GM23338 (cell line): ENCODE measurements at regions not wholly inside any gene's neighbourhood (a gene's known extent, or its start where the extent isn't known, plus 50 kb on each side); places are given as distances from the start of the nearest gene placed in this dataset.

ENCODE experiments used
- ATAC-seq: fragments of 200-7000 bp; cut with Tn5 transposase; 3 replicates; pipeline ENCODE4 v1.9.1; 2020
- DNase-seq: peaks from one replicate; pipeline ENCODE4 v3.0.0-alpha.2; 2015; ENCODE audit warnings: low spot score
- H2AFZ ChIP-seq: fragments of 200-600 bp; sonication (generic); 2 replicates; pipeline ENCODE4 v1.8.0; 2016; ENCODE audit warnings: antibody characterized with exemption, mild to moderate bottlenecking, moderate library complexity
- H3F3A ChIP-seq: fragments of 200-600 bp; sonication (generic); replicated peaks from 2 replicates; pipeline ENCODE4 v1.8.0; 2017; ENCODE audit warnings: antibody characterized with exemption, mixed run types, low read depth
- H3K27ac ChIP-seq: fragments of 200-600 bp; sonication (generic); 2 replicates; pipeline ENCODE4 v1.6.1; 2016; ENCODE audit warnings: low read depth
- H3K27me3 ChIP-seq: fragments of 200-600 bp; sonication (generic); 2 replicates; pipeline ENCODE4 v1.8.0; 2016; ENCODE audit warnings: mild to moderate bottlenecking, mixed run types, moderate library complexity; ENCODE audit not compliant: insufficient read depth
- H3K36me3 ChIP-seq: fragments of 200-600 bp; sonication (generic); 2 replicates; pipeline ENCODE4 v1.8.0; 2016; ENCODE audit warnings: mild to moderate bottlenecking; ENCODE audit not compliant: insufficient read depth
- H3K4me1 ChIP-seq: fragments of 200-600 bp; sonication (generic); 2 replicates; pipeline ENCODE4 v1.8.0; 2016; ENCODE audit warnings: mild to moderate bottlenecking, moderate library complexity; ENCODE audit not compliant: insufficient read depth
- H3K4me2 ChIP-seq: fragments of 200-600 bp; sonication (generic); 2 replicates; pipeline ENCODE4 v1.7.1; 2017; ENCODE audit warnings: mixed run types
- H3K4me3 ChIP-seq: fragments of 200-600 bp; sonication (generic); 2 replicates; pipeline ENCODE4 v1.6.1; 2016; ENCODE audit warnings: mixed run types
- H3K79me2 ChIP-seq: fragments of 200-600 bp; sonication (generic); replicated peaks from 2 replicates; pipeline ENCODE4 v1.8.0; 2017; ENCODE audit warnings: mild to moderate bottlenecking; ENCODE audit not compliant: insufficient read depth
- H3K9me2 ChIP-seq: fragments of 200-600 bp; sonication (generic); 2 replicates; pipeline ENCODE4 v1.8.0; 2017; ENCODE audit not compliant: insufficient read depth
- H4K20me1 ChIP-seq: fragments of 200-600 bp; sonication (generic); replicated peaks from 2 replicates; pipeline ENCODE4 v1.8.0; 2017; ENCODE audit warnings: mild to moderate bottlenecking; ENCODE audit not compliant: insufficient read depth
- H3K27ac Mint-ChIP-seq: 2 replicates; pipeline ENCODE4 v1.8.0; 2020; ENCODE audit warnings: inconsistent platforms, mild to moderate bottlenecking, moderate library complexity, mixed read lengths
- H3K27me3 Mint-ChIP-seq: 3 replicates; pipeline ENCODE4 v1.8.0; 2022; ENCODE audit warnings: low read depth, mild to moderate bottlenecking, moderate library complexity, mixed read lengths, inconsistent platforms; ENCODE audit not compliant: insufficient read depth, poor library complexity
- H3K36me3 Mint-ChIP-seq: 3 replicates; pipeline ENCODE4 v1.8.0; 2021; ENCODE audit warnings: low read depth, mild to moderate bottlenecking, inconsistent platforms, moderate library complexity, mixed read lengths
- H3K4me1 Mint-ChIP-seq: 3 replicates; pipeline ENCODE4 v1.8.0; 2020; ENCODE audit warnings: mild to moderate bottlenecking, inconsistent platforms, mixed read lengths
- H3K4me3 Mint-ChIP-seq: 3 replicates; pipeline ENCODE4 v1.8.0; 2021; ENCODE audit warnings: moderate library complexity, mild to moderate bottlenecking, inconsistent platforms, mixed read lengths
- H3K9me3 Mint-ChIP-seq: 3 replicates; pipeline ENCODE4 v1.8.0; 2020; ENCODE audit warnings: moderate library complexity, mild to moderate bottlenecking, inconsistent platforms, mixed read lengths
- CREB1 ChIP-seq: fragments of 250-450 bp; sonication (Bioruptor Pico); IDR thresholded peaks from 2 replicates; pipeline ENCODE4 v1.5.0; 2020; ENCODE audit warnings: low read depth, mild to moderate bottlenecking, moderate library complexity
- CTCF ChIP-seq, 2 experiments: fragments of 200-600 bp in 1 of 2; sonication (generic) in 1 of 2; conservative IDR thresholded peaks; 2 replicates each; pipeline versions ENCODE4 v1.5.1 to v1.6.1; 2016 to 2017; ENCODE audit warnings: antibody characterized with exemption in 2 of 2, low read depth in 2 of 2, mild to moderate bottlenecking in 2 of 2, moderate library complexity in 1 of 2
- EZH2 ChIP-seq: fragments of 200-600 bp; sonication (generic); IDR thresholded peaks from one replicate; pipeline ENCODE4 v1.8.0; 2017; ENCODE audit warnings: antibody characterized with exemption, mild to moderate bottlenecking, low read depth; ENCODE audit not compliant: unreplicated experiment
- EZH2phosphoT487 ChIP-seq: fragments of 200-600 bp; sonication (generic); IDR thresholded peaks from one replicate; pipeline ENCODE4 v1.8.1; 2018; ENCODE audit warnings: antibody characterized with exemption; ENCODE audit not compliant: unreplicated experiment
- POLR2AphosphoS5 ChIP-seq: IDR thresholded peaks from 2 replicates; pipeline ENCODE4 v1.6.1; 2016; ENCODE audit warnings: antibody characterized with exemption, low read depth
- REST ChIP-seq: IDR thresholded peaks from one replicate; pipeline ENCODE4 v1.6.1; 2018; ENCODE audit warnings: antibody characterized with exemption; ENCODE audit not compliant: unreplicated experiment
- STAT1 ChIP-seq: IDR thresholded peaks from one replicate; pipeline ENCODE4 v1.6.1; 2016; ENCODE audit warnings: antibody characterized with exemption; ENCODE audit not compliant: unreplicated experiment
- ZNF331 ChIP-seq: fragments of 250-450 bp; sonication (Bioruptor Pico); IDR thresholded peaks from 2 replicates; pipeline ENCODE4 v1.5.0; 2020; ENCODE audit warnings: low read depth, mild to moderate bottlenecking, moderate library complexity

GRCh38 chr1:185495898-185496297 is 178.9 kb upstream of the IVNS1ABP start:
- H2AFZ ChIP-seq = no peak overlapping the region
- Mint-ChIP-seq H3K36me3 (no peaks in the 10 kb centered on the region), H3K27ac (no peak overlapping the region; the same call in 1 of the 2 replicates), H3K9me3 (no peaks in the 10 kb centered on the region), H3K4me1 (no peaks in the 10 kb centered on the region), H3K27me3 (peaks cover 5% of the 10 kb centered on the region), H3K4me3 (no peak overlapping the region)
- no peaks in the 10 kb centered on the region for H3F3A ChIP-seq
- ATAC-seq (no peak), DNase-seq (no peak)
- H3K4me2 ChIP-seq = no peak overlapping the region
- H3K36me3 ChIP-seq = no peaks in the 10 kb centered on the region
- TF ChIP-seq EZH2phosphoT487 (no peak), ZNF331 (CRISPR knock-in tag) (no peak), REST (no peak), CTCF (conservative IDR thresholded peaks at IDR 0.05; ENCODE audit: low read depth in 2 of 2) (no peak), CREB1 (no peak), EZH2 (no peak), POLR2AphosphoS5 (no peak)
- H4K20me1 ChIP-seq = no peaks in the 10 kb centered on the region
- H3K79me2 ChIP-seq = no peaks in the 10 kb centered on the region
- no peak overlapping the region for H3K4me3 ChIP-seq
- H3K27me3 ChIP-seq = no peaks in the 10 kb centered on the region
- no peak overlapping the region for H3K27ac ChIP-seq
- H3K4me1 ChIP-seq = no peaks in the 10 kb centered on the region
- H3K9me2 ChIP-seq = peaks cover 3% of the 10 kb centered on the region; the same call in 1 of the 2 replicates

- H3K4me3 Mint-ChIP-seq = no peak overlapping the region
- no peak for ATAC-seq
- Histone ChIP-seq H3K4me1 (no peaks in the 10 kb centered on the region), H3K4me3 (no peak overlapping the region), H3K4me2 (no peak overlapping the region), H3K9me2 (peaks cover 3% of the 10 kb centered on the region; the same call in 1 of the 2 replicates), H3K27ac (no peak overlapping the region), H3K27me3 (no peaks in the 10 kb centered on the region), H2AFZ (no peak overlapping the region), H3F3A (no peaks in the 10 kb centered on the region), H4K20me1 (no peaks in the 10 kb centered on the region), H3K36me3 (no peaks in the 10 kb centered on the region), H3K79me2 (no peaks in the 10 kb centered on the region)
- no peak overlapping the region for H3K27ac Mint-ChIP-seq
- DNase-seq = no peak
- no peaks in the 10 kb centered on the region for H3K4me1 Mint-ChIP-seq
- H3K27me3 Mint-ChIP-seq = peaks cover 5% of the 10 kb centered on the region
- no peaks in the 10 kb centered on the region for H3K9me3 Mint-ChIP-seq
- H3K36me3 Mint-ChIP-seq = no peaks in the 10 kb centered on the region
- no peak for TF ChIP-seq REST
- TF ChIP-seq STAT1 = no peak
Observed at GRCh38 chr1:185495007-185495406, 178.0 kb upstream of the IVNS1ABP start.
